ENCODE measurements at regions not wholly inside any gene's neighbourhood (a gene's known extent, or its start where the extent isn't known, plus 50 kb on each side); places are given as distances from the start of the nearest gene placed in this dataset.

- Mint-ChIP-seq H3K27me3 (no peaks in the 10 kb centered on the region), H3K4me3 (no peak overlapping the region), H3K4me1 (no peaks in the 10 kb centered on the region), H3K27ac (no peak overlapping the region), H3K9me3 (no peaks in the 10 kb centered on the region), H3K36me3 (no peaks in the 10 kb centered on the region)
Observed at GRCh38 chr3:178436773-178437172, 99.5 kb upstream of the KCNMB2 start.

GRCh38 chr3:178437236-178437635, 99.0 kb upstream of the KCNMB2 start:
- Mint-ChIP-seq H3K9me3 (no peaks in the 10 kb centered on the region), H3K4me1 (no peaks in the 10 kb centered on the region), H3K27me3 (no peaks in the 10 kb centered on the region), H3K36me3 (no peaks in the 10 kb centered on the region), H3K4me3 (no peak overlapping the region), H3K27ac (no peak overlapping the region)

- H3K27ac Mint-ChIP-seq = no peak overlapping the region
- no peaks in the 10 kb centered on the region for H3K4me1 Mint-ChIP-seq
- no peaks in the 10 kb centered on the region for H3K9me3 Mint-ChIP-seq
- no peaks in the 10 kb centered on the region for H3K36me3 Mint-ChIP-seq
- H3K27me3 Mint-ChIP-seq = no peaks in the 10 kb centered on the region
- H3K4me3 Mint-ChIP-seq = no peak overlapping the region
Observed at GRCh38 chr3:178439504-178439903, 96.7 kb upstream of the KCNMB2 start.

GRCh38 chr3:178440043-178440442, 96.2 kb upstream of the KCNMB2 start:
- no peaks in the 10 kb centered on the region for H3K9me3 Mint-ChIP-seq

GRCh38 chr3:178443634-178444033, 92.6 kb upstream of the KCNMB2 start:
- no peaks in the 10 kb centered on the region for H3K9me3 Mint-ChIP-seq
- H3K27me3 Mint-ChIP-seq = no peaks in the 10 kb centered on the region
- H3K27ac Mint-ChIP-seq = no peak overlapping the region
- H3K36me3 Mint-ChIP-seq = no peaks in the 10 kb centered on the region
- no peaks in the 10 kb centered on the region for H3K4me1 Mint-ChIP-seq
- H3K4me3 Mint-ChIP-seq = no peak overlapping the region

More at GRCh38 chr3:178440043-178440442, 96.2 kb upstream of the KCNMB2 start:
- Mint-ChIP-seq H3K27me3 (no peaks in the 10 kb centered on the region), H3K4me1 (no peaks in the 10 kb centered on the region), H3K4me3 (no peak overlapping the region), H3K36me3 (no peaks in the 10 kb centered on the region), H3K27ac (no peak overlapping the region)

GRCh38 chr3:178445139-178445538, 91.1 kb upstream of the KCNMB2 start:
- Mint-ChIP-seq H3K9me3 (no peaks in the 10 kb centered on the region), H3K4me3 (no peak overlapping the region), H3K27me3 (peaks cover 2% of the 10 kb centered on the region), H3K36me3 (no peaks in the 10 kb centered on the region), H3K4me1 (no peaks in the 10 kb centered on the region), H3K27ac (no peak overlapping the region)

- Mint-ChIP-seq H3K4me3 (no peak overlapping the region), H3K4me1 (no peaks in the 10 kb centered on the region), H3K36me3 (no peaks in the 10 kb centered on the region), H3K27me3 (peaks cover 3% of the 10 kb centered on the region), H3K9me3 (no peaks in the 10 kb centered on the region), H3K27ac (no peak overlapping the region)
Observed at GRCh38 chr3:178446059-178446458, 90.2 kb upstream of the KCNMB2 start.

- no peak overlapping the region for H3K27ac Mint-ChIP-seq
- no peak overlapping the region for H3K4me3 Mint-ChIP-seq
- no peaks in the 10 kb centered on the region for H3K9me3 Mint-ChIP-seq
- H3K27me3 Mint-ChIP-seq = peaks cover 3% of the 10 kb centered on the region
- H3K36me3 Mint-ChIP-seq = no peaks in the 10 kb centered on the region
- H3K4me1 Mint-ChIP-seq = no peaks in the 10 kb centered on the region
Observed at GRCh38 chr3:178450476-178450875, 85.8 kb upstream of the KCNMB2 start.

- peaks cover 5% of the 10 kb centered on the region for H3K27me3 Mint-ChIP-seq
Observed at GRCh38 chr3:178451799-178452198, 84.4 kb upstream of the KCNMB2 start.

GRCh38 chr3:178454726-178455125, 81.5 kb upstream of the KCNMB2 start:
- Mint-ChIP-seq H3K36me3 (no peaks in the 10 kb centered on the region), H3K4me1 (no peaks in the 10 kb centered on the region), H3K4me3 (no peak overlapping the region), H3K27me3 (peaks cover 8% of the 10 kb centered on the region), H3K9me3 (no peaks in the 10 kb centered on the region), H3K27ac (no peak overlapping the region)

More at GRCh38 chr3:178451799-178452198, 84.4 kb upstream of the KCNMB2 start:
- Mint-ChIP-seq H3K4me3 (no peak overlapping the region), H3K36me3 (no peaks in the 10 kb centered on the region), H3K27ac (no peak overlapping the region), H3K9me3 (no peaks in the 10 kb centered on the region), H3K4me1 (no peaks in the 10 kb centered on the region)

- Mint-ChIP-seq H3K9me3 (no peaks in the 10 kb centered on the region), H3K36me3 (no peaks in the 10 kb centered on the region), H3K4me1 (no peaks in the 10 kb centered on the region), H3K27me3 (peaks cover 10% of the 10 kb centered on the region), H3K4me3 (no peak overlapping the region), H3K27ac (no peak overlapping the region)
Observed at GRCh38 chr3:178455226-178455625, 81.0 kb upstream of the KCNMB2 start.

GRCh38 chr3:178455946-178456345, 80.3 kb upstream of the KCNMB2 start:
- Mint-ChIP-seq H3K36me3 (no peaks in the 10 kb centered on the region), H3K27ac (no peak overlapping the region), H3K4me1 (no peaks in the 10 kb centered on the region), H3K9me3 (no peaks in the 10 kb centered on the region), H3K27me3 (peaks cover 10% of the 10 kb centered on the region), H3K4me3 (no peak overlapping the region)

- Mint-ChIP-seq H3K4me1 (no peaks in the 10 kb centered on the region), H3K27me3 (peaks cover 12% of the 10 kb centered on the region), H3K36me3 (no peaks in the 10 kb centered on the region), H3K9me3 (no peaks in the 10 kb centered on the region), H3K4me3 (no peak overlapping the region), H3K27ac (no peak overlapping the region)
Observed at GRCh38 chr3:178456621-178457285, 79.5 kb upstream of the KCNMB2 start.

GRCh38 chr3:178457511-178457910, 78.7 kb upstream of the KCNMB2 start:
- H3K4me1 Mint-ChIP-seq = no peaks in the 10 kb centered on the region
- no peak overlapping the region for H3K27ac Mint-ChIP-seq
- peaks cover 14% of the 10 kb centered on the region for H3K27me3 Mint-ChIP-seq
- H3K36me3 Mint-ChIP-seq = no peaks in the 10 kb centered on the region
- no peak overlapping the region for H3K4me3 Mint-ChIP-seq
- no peaks in the 10 kb centered on the region for H3K9me3 Mint-ChIP-seq

GRCh38 chr3:178458313-178459037, 77.8 kb upstream of the KCNMB2 start:
- no peak overlapping the region for H3K27ac Mint-ChIP-seq
- peaks cover 17% of the 10 kb centered on the region for H3K27me3 Mint-ChIP-seq
- H3K4me3 Mint-ChIP-seq = no peak overlapping the region
- H3K4me1 Mint-ChIP-seq = no peaks in the 10 kb centered on the region
- no peaks in the 10 kb centered on the region for H3K36me3 Mint-ChIP-seq
- H3K9me3 Mint-ChIP-seq = no peaks in the 10 kb centered on the region

- no peaks in the 10 kb centered on the region for H3K36me3 Mint-ChIP-seq
- no peaks in the 10 kb centered on the region for H3K4me1 Mint-ChIP-seq
- H3K27me3 Mint-ChIP-seq = peaks cover 17% of the 10 kb centered on the region
- no peak overlapping the region for H3K27ac Mint-ChIP-seq
- H3K4me3 Mint-ChIP-seq = no peak overlapping the region
- H3K9me3 Mint-ChIP-seq = no peaks in the 10 kb centered on the region
Observed at GRCh38 chr3:178459038-178459410, 77.2 kb upstream of the KCNMB2 start.

Data from activated naive CD4-positive, alpha-beta T cell treated with anti-CD3 and anti-CD28 coated beads, Interleukin-2, amount 50 U/mL, for 24 hours (primary cell).